Suprapubic skin (tissue), 4 donors: ENCODE measurements at regions not wholly inside any gene's neighbourhood (a gene's known extent, or its start where the extent isn't known, plus 50 kb on each side); places are given as distances from the start of the nearest gene placed in this dataset.

Experiments
- DNase-seq, 2 donors: peaks; one replicate each; pipeline ENCODE4 v3.0.0-alpha.2; 2019; ENCODE audit warnings: low spot score in 2 of 2
- H3K27ac ChIP-seq: fragments of 200-600 bp; sonication (generic); one replicate; pipeline ENCODE4 v1.5.1; 2019
- H3K27me3 ChIP-seq: fragments of 200-600 bp; sonication (generic); one replicate; pipeline ENCODE4 v1.5.1; 2019
- H3K36me3 ChIP-seq: fragments of 200-600 bp; sonication (generic); one replicate; pipeline ENCODE4 v1.5.1; 2019
- H3K4me1 ChIP-seq: fragments of 200-600 bp; sonication (generic); one replicate; pipeline ENCODE4 v1.5.1; 2019
- H3K4me3 ChIP-seq: fragments of 200-600 bp; sonication (generic); one replicate; pipeline ENCODE4 v1.5.1; 2019; ENCODE audit warnings: mild to moderate bottlenecking
- H3K9me3 ChIP-seq: fragments of 200-600 bp; sonication (generic); one replicate; pipeline ENCODE4 v1.5.1; 2019
- EP300 ChIP-seq: sonication (generic); formaldehyde crosslinking; IDR thresholded peaks from one replicate; pipeline ENCODE4 v1.6.1; 2017; ENCODE audit warnings: antibody characterized with exemption
- POLR2A ChIP-seq, 2 donors: fragments of 450-650 bp; IDR thresholded peaks; one replicate each; pipeline ENCODE4 v1.6.1; 2017; ENCODE audit warnings: antibody characterized with exemption in 2 of 2, mild to moderate bottlenecking in 2 of 2, moderate library complexity in 2 of 2
- POLR2AphosphoS5 ChIP-seq, 3 donors: sonication (generic); formaldehyde crosslinking; IDR thresholded peaks; one replicate each; pipeline ENCODE4 v1.6.1; 2017; ENCODE audit warnings: antibody characterized with exemption in 3 of 3
- WGBS: methylation state at CpG from one replicate; pipeline ENCODE4 v1.1.5; 2018; 5-methylcytosine and 5-hydroxymethylcytosine counted together
- TF ChIP-seq, protein P1 (sequence below), 2 donors: fragments of 200-600 bp in 1 of 2; fragments of 450-650 bp in 1 of 2; sonication (generic) in 1 of 2; IDR thresholded peaks; one replicate each; pipeline ENCODE4 v1.5.1; 2016 to 2019; ENCODE audit warnings: antibody characterized with exemption in 2 of 2, mild to moderate bottlenecking in 1 of 2, moderate library complexity in 1 of 2

DNA sequence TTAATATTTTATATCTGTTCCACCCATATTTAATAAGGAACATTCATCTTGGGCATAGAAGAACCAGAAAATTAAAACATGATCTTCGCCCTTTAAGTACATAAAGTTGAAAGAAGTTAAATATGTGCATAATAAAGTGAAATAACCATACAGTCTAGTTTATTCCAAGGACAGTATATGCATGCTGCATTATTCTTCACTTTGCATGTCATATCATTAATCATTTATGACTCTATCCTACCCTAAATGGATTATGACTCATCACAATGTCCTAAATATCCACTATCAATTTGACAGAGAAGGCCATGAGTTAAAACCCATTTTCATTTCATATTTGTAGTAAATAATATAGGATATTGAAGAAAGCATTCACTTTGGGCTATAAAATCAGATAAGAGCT lies 576.5 kb upstream of the GNPDA2 start:
- 81% methylated on average over 1 of the region's 1 CpG for WGBS
- TF ChIP-seq EP300 (no peak), POLR2A (IDR thresholded peaks at IDR 0.05) (no peak), POLR2AphosphoS5 (IDR thresholded peaks at IDR 0.05) (no peak)
- TF ChIP-seq, protein P1, sequence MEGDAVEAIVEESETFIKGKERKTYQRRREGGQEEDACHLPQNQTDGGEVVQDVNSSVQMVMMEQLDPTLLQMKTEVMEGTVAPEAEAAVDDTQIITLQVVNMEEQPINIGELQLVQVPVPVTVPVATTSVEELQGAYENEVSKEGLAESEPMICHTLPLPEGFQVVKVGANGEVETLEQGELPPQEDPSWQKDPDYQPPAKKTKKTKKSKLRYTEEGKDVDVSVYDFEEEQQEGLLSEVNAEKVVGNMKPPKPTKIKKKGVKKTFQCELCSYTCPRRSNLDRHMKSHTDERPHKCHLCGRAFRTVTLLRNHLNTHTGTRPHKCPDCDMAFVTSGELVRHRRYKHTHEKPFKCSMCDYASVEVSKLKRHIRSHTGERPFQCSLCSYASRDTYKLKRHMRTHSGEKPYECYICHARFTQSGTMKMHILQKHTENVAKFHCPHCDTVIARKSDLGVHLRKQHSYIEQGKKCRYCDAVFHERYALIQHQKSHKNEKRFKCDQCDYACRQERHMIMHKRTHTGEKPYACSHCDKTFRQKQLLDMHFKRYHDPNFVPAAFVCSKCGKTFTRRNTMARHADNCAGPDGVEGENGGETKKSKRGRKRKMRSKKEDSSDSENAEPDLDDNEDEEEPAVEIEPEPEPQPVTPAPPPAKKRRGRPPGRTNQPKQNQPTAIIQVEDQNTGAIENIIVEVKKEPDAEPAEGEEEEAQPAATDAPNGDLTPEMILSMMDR (IDR thresholded peaks at IDR 0.05), result no peak
- no peak for DNase-seq
- no peak overlapping the region for H3K27ac ChIP-seq
- H3K4me3 ChIP-seq, result no peak overlapping the region
- no peaks in the 10 kb centered on the region for H3K27me3 ChIP-seq
- H3K9me3 ChIP-seq, result no peaks in the 10 kb centered on the region
- no peaks in the 10 kb centered on the region for H3K4me1 ChIP-seq
- no peaks in the 10 kb centered on the region for H3K36me3 ChIP-seq

DNA sequence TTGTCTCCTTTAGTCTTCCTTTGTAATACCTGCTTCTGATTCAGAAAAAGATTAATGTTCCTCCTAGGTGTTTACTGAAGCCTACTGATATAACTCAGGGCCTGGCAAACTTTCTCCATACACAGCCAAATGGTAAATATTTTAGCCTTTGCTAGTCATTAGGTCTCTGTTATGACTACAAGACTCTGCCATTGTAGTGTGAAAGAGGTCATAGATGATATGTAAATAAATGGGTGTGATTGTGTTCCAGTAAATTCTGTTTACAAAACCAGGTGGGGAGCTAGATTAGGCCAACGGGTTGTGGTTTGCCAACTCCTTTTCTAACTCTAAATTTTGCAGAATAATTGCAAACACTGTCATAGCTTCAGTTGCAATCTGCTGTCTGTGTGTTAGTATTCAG lies 568.1 kb upstream of the GNPDA2 start:
- Histone ChIP-seq H3K4me1 (no peaks in the 10 kb centered on the region), H3K36me3 (no peaks in the 10 kb centered on the region), H3K4me3 (no peak overlapping the region), H3K27me3 (no peaks in the 10 kb centered on the region), H3K27ac (no peak overlapping the region), H3K9me3 (peaks cover 5% of the 10 kb centered on the region)
- TF ChIP-seq, protein P1 (IDR thresholded peaks at IDR 0.05), result no peak
- no peak for TF ChIP-seq POLR2AphosphoS5 (IDR thresholded peaks at IDR 0.05)
- no peak for TF ChIP-seq POLR2A (IDR thresholded peaks at IDR 0.05)
- TF ChIP-seq EP300, result no peak
- WGBS, result 30% methylated on average over 1 of the region's 1 CpG
- no peak for DNase-seq

DNA sequence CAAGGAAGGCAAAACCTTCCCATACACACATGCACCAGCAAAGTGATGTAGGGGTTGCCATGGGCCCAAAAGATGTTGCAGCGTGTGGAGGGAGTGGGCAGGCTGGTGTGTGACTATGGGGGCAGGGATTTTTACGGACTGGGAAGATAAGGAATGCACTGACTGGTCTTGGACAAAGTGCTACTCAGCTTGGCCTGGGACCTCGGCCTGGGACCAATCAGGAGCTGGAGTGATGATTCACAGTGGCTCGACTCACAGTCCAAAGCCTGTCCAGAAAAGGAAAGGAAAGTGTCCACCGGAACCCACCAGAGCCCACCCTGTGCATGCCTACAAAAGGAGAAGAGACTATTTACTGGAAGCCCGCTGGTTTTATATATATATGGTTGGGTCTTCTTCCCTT lies 567.0 kb upstream of the GNPDA2 start:
- no peak for DNase-seq
- 95% methylated on average over 6 of the region's 6 CpGs for WGBS
- Histone ChIP-seq H3K27ac (no peak overlapping the region), H3K4me3 (no peak overlapping the region), H3K4me1 (no peaks in the 10 kb centered on the region), H3K36me3 (no peaks in the 10 kb centered on the region), H3K27me3 (no peaks in the 10 kb centered on the region), H3K9me3 (peaks cover 7% of the 10 kb centered on the region)
- TF ChIP-seq POLR2AphosphoS5 (IDR thresholded peaks at IDR 0.05), result no peak
- TF ChIP-seq POLR2A (IDR thresholded peaks at IDR 0.05), result no peak
- TF ChIP-seq, protein P1 (IDR thresholded peaks at IDR 0.05), result no peak
- TF ChIP-seq EP300, result no peak

DNA sequence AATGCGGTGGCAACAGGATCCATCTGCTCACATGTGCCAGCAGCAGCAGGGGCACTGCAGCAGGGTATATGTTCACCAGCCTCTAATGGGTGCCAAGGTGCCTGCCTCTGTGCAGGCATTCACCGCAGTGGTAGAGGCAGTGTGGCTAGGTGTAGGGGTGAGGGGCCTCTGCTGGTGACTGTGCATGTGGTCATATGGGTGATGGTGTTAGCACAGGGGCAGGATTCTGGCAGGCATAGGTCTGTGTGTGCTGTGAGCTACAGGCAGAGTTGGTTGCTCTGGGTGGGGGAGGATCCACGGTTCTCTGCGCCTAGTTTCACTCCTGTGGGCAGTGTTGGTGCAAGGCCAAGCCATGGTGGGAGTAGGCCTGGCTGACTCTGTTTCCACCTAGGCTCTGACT lies 566.5 kb upstream of the GNPDA2 start:
- Histone ChIP-seq H3K4me3 (no peak overlapping the region), H3K9me3 (peaks cover 7% of the 10 kb centered on the region), H3K27ac (no peak overlapping the region), H3K4me1 (no peaks in the 10 kb centered on the region), H3K27me3 (no peaks in the 10 kb centered on the region), H3K36me3 (no peaks in the 10 kb centered on the region)
- no peak for TF ChIP-seq POLR2A (IDR thresholded peaks at IDR 0.05)
- 75% methylated on average over 1 of the region's 4 CpGs for WGBS
- no peak for DNase-seq

DNA sequence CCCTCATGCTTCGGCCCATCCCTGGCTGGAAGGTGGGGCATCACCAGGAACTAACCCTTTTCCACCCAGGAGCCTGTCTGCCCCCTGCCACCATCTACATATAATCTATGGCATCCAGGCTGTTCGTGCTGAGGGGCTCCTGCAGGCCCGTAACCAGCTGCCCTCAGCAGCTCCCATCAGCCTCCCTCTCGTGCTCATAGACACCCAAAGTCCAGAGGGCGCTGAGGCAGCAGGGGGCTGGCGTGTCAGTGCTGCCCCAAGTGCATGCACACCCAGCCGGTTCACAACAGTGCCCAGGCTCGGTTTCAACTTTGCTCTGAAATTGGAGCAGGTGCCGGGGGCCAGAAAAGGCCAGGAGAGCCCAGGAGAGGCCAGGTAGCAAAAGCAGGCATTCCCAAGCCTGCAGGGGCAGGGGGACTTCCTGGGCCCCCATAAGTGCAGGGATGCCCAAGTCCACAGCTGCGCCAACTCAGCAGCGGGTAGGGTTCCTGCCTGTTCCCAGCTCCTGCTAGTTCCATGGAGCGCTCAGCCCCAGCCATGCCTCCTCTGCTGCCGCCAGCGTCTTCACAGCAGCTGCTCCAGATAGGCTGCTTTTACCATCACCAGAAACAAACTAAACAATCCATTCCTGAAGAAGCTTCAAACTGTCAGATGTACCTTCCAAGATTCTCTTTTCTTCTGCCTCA lies 558.2 kb upstream of the GNPDA2 start:
- no peaks in the 10 kb centered on the region for H3K27me3 ChIP-seq
- H3K4me3 ChIP-seq, result no peak overlapping the region
- H3K36me3 ChIP-seq, result no peaks in the 10 kb centered on the region
- H3K4me1 ChIP-seq, result no peaks in the 10 kb centered on the region
- no peak overlapping the region for H3K27ac ChIP-seq
- 93% methylated on average over 5 of the region's 14 CpGs for WGBS
- H3K9me3 ChIP-seq, result peaks cover 3% of the 10 kb centered on the region
- TF ChIP-seq, protein P1 (IDR thresholded peaks at IDR 0.05), result no peak
- no peak for TF ChIP-seq EP300
- no peak for TF ChIP-seq POLR2AphosphoS5 (IDR thresholded peaks at IDR 0.05)
- no peak for TF ChIP-seq POLR2A (IDR thresholded peaks at IDR 0.05)
- DNase-seq, result no peak

DNA sequence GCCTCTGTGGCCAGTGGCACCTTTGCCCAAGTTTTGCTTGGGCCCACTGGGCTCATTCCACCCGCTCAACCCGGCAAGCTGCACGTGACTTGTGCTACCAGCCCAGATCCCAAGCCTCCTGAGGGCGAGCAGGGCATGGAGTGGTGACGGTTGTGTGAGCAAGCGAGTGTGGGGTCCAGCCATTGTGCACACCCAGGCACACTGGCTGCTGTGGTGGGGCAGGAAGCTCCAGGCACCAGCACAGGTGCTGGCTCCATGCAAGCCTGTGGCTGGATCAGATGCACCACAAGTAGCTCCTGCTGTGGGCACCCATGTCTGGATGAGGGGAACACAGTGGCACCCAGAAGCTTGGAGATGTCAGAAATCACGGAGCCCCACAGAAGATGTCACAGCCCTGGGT lies 557.0 kb upstream of the GNPDA2 start:
- Histone ChIP-seq H3K36me3 (no peaks in the 10 kb centered on the region), H3K27me3 (no peaks in the 10 kb centered on the region), H3K9me3 (no peaks in the 10 kb centered on the region), H3K4me3 (no peak overlapping the region), H3K4me1 (no peaks in the 10 kb centered on the region), H3K27ac (no peak overlapping the region)
- WGBS, result 77% methylated on average over 6 of the region's 7 CpGs
- peak in 1 of 2 donors; percentile 68 for DNase-seq
- TF ChIP-seq, protein P1 (IDR thresholded peaks at IDR 0.05), result no peak
- TF ChIP-seq EP300, result no peak
- no peak for TF ChIP-seq POLR2AphosphoS5 (IDR thresholded peaks at IDR 0.05)
- no peak for TF ChIP-seq POLR2A (IDR thresholded peaks at IDR 0.05)
